ENCODE measurements at regions not wholly inside any gene's neighbourhood (a gene's known extent, or its start where the extent isn't known, plus 50 kb on each side); places are given as distances from the start of the nearest gene placed in this dataset.

DNA sequence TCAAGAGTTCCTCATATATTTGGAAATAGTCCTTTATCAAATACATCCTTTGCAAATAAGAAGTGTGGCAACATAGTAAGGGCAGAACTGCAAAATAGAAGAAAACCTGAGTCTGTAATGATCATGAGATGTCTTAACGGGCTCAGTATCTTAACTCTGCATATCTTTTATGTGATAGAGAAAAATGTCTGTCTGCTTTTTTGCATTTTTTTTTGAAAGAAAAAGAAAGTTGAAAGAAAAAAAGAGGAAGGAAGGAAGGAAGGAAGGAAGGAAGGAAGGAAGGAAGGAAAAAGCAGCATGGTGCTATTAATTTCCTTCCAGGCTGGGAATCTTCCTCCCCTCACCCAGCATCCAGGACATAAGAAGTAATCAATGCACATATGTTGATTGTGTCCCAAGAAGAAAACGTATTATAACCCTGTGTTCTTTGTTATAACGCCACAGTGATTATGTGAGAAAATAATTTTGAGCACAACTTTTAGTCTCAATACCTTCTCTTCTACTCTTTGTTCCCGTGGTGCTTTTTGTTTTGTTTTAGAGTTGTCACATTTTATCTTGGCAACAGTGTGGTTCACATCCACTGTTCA lies 58.7 kb upstream of the PCSK2 start:
- Histone ChIP-seq H2AFZ (ENCODE audit: low read depth, low read length) (no peak overlapping the region), H3K27ac (ENCODE audit: low read length) (no peak overlapping the region), H3K4me3 (ENCODE audit: low read length) (no peak overlapping the region), H3K4me2 (ENCODE audit: low read length) (no peak overlapping the region), H3K9ac (ENCODE audit: low read length) (no peak overlapping the region), H3F3A (ENCODE audit: insufficient read depth, low read length, poor library complexity, severe bottlenecking) (no peaks in the 10 kb centered on the region), H3K27me3 (ENCODE audit: insufficient read depth, low read depth, low read length) (no peaks in the 10 kb centered on the region), H3K79me2 (replicated peaks; ENCODE audit: insufficient read depth, low read length) (no peaks in the 10 kb centered on the region), H3K9me2 (ENCODE audit: insufficient read depth, low read length) (no peaks in the 10 kb centered on the region), H4K20me1 (ENCODE audit: insufficient read depth) (no peaks in the 10 kb centered on the region), H3K9me3 (ENCODE audit: low read length) (no peaks in the 10 kb centered on the region), H3K36me3 (ENCODE audit: insufficient read depth, low read length) (no peaks in the 10 kb centered on the region)
- no peak for TF ChIP-seq SMC3 (conservative IDR thresholded peaks at IDR 0.05; ENCODE audit: poor library complexity)
- no peak for TF ChIP-seq TAF1 (IDR thresholded peaks at IDR 0.05; ENCODE audit: low read depth)
- TF ChIP-seq, protein P1, sequence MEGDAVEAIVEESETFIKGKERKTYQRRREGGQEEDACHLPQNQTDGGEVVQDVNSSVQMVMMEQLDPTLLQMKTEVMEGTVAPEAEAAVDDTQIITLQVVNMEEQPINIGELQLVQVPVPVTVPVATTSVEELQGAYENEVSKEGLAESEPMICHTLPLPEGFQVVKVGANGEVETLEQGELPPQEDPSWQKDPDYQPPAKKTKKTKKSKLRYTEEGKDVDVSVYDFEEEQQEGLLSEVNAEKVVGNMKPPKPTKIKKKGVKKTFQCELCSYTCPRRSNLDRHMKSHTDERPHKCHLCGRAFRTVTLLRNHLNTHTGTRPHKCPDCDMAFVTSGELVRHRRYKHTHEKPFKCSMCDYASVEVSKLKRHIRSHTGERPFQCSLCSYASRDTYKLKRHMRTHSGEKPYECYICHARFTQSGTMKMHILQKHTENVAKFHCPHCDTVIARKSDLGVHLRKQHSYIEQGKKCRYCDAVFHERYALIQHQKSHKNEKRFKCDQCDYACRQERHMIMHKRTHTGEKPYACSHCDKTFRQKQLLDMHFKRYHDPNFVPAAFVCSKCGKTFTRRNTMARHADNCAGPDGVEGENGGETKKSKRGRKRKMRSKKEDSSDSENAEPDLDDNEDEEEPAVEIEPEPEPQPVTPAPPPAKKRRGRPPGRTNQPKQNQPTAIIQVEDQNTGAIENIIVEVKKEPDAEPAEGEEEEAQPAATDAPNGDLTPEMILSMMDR (IDR thresholded peaks at IDR 0.05; ENCODE audit: poor library complexity, severe bottlenecking) = no peak
- no peak for TF ChIP-seq POLR2AphosphoS5 (IDR thresholded peaks at IDR 0.05)
- no peak for TF ChIP-seq EZH2 (IDR thresholded peaks at IDR 0.05; ENCODE audit: borderline replicate concordance, insufficient read depth, low read length, poor library complexity, severe bottlenecking)
- no peak for TF ChIP-seq MXI1 (conservative IDR thresholded peaks at IDR 0.05; ENCODE audit: poor library complexity, severe bottlenecking)
- TF ChIP-seq RAD21 (conservative IDR thresholded peaks at IDR 0.05) = no peak
- TF ChIP-seq EP300 (conservative IDR thresholded peaks at IDR 0.05; ENCODE audit: poor library complexity, severe bottlenecking) = no peak
- TF ChIP-seq, protein P2, sequence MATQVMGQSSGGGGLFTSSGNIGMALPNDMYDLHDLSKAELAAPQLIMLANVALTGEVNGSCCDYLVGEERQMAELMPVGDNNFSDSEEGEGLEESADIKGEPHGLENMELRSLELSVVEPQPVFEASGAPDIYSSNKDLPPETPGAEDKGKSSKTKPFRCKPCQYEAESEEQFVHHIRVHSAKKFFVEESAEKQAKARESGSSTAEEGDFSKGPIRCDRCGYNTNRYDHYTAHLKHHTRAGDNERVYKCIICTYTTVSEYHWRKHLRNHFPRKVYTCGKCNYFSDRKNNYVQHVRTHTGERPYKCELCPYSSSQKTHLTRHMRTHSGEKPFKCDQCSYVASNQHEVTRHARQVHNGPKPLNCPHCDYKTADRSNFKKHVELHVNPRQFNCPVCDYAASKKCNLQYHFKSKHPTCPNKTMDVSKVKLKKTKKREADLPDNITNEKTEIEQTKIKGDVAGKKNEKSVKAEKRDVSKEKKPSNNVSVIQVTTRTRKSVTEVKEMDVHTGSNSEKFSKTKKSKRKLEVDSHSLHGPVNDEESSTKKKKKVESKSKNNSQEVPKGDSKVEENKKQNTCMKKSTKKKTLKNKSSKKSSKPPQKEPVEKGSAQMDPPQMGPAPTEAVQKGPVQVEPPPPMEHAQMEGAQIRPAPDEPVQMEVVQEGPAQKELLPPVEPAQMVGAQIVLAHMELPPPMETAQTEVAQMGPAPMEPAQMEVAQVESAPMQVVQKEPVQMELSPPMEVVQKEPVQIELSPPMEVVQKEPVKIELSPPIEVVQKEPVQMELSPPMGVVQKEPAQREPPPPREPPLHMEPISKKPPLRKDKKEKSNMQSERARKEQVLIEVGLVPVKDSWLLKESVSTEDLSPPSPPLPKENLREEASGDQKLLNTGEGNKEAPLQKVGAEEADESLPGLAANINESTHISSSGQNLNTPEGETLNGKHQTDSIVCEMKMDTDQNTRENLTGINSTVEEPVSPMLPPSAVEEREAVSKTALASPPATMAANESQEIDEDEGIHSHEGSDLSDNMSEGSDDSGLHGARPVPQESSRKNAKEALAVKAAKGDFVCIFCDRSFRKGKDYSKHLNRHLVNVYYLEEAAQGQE (IDR thresholded peaks at IDR 0.05; ENCODE audit: borderline replicate concordance) = no peak

DNA sequence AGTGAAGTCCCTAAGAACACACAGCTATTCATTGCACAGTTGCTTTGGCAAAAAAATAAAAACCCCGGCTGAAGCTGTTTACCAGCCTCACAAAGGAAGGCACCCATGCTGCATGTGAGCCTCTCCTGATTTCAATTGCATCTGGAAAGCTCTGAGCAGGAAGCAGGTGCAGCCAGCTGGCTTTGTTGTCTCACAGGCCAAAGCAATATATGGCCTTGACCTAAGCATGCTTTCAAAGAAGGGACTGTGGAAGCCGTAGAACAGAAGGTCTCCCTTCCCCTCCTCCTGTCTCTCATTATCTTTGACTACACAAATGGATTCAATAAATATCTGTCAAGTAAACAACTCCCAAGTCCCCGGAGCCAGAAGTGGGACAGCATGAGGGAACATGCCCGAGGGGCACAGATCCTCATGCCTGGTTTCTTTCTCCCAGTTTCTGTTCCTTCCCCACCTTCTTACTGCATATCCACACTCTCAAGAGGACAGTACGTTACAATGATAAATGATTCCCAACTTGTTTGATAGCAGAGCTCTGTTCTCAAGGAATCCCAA lies 57.2 kb upstream of the PCSK2 start:
- H2AFZ ChIP-seq (ENCODE audit: low read depth, low read length) = no peak overlapping the region
- no peaks in the 10 kb centered on the region for H3K36me3 ChIP-seq (ENCODE audit: insufficient read depth, low read length)
- H3K4me2 ChIP-seq (ENCODE audit: low read length) = no peak overlapping the region
- no peaks in the 10 kb centered on the region for H3K27me3 ChIP-seq (ENCODE audit: insufficient read depth, low read depth, low read length)
- no peak overlapping the region for H3K27ac ChIP-seq (ENCODE audit: low read length)
- H3K9me2 ChIP-seq (ENCODE audit: insufficient read depth, low read length) = no peaks in the 10 kb centered on the region
- no peak overlapping the region for H3K4me3 ChIP-seq (ENCODE audit: low read length)
- H3K9ac ChIP-seq (ENCODE audit: low read length) = no peak overlapping the region
- H3K79me2 ChIP-seq (replicated peaks; ENCODE audit: insufficient read depth, low read length) = no peaks in the 10 kb centered on the region
- H3F3A ChIP-seq (ENCODE audit: insufficient read depth, low read length, poor library complexity, severe bottlenecking) = no peaks in the 10 kb centered on the region
- no peaks in the 10 kb centered on the region for H4K20me1 ChIP-seq (ENCODE audit: insufficient read depth)
- no peak for TF ChIP-seq POLR2AphosphoS5 (IDR thresholded peaks at IDR 0.05)
- no peak for TF ChIP-seq EP300 (conservative IDR thresholded peaks at IDR 0.05; ENCODE audit: poor library complexity, severe bottlenecking)
- no peak for TF ChIP-seq EZH2 (IDR thresholded peaks at IDR 0.05; ENCODE audit: borderline replicate concordance, insufficient read depth, low read length, poor library complexity, severe bottlenecking)
- TF ChIP-seq MXI1 (conservative IDR thresholded peaks at IDR 0.05; ENCODE audit: poor library complexity, severe bottlenecking) = no peak
- TF ChIP-seq, protein P1 (IDR thresholded peaks at IDR 0.05; ENCODE audit: poor library complexity, severe bottlenecking) = no peak
- TF ChIP-seq RAD21 (conservative IDR thresholded peaks at IDR 0.05) = no peak
- no peak for TF ChIP-seq SMC3 (conservative IDR thresholded peaks at IDR 0.05; ENCODE audit: poor library complexity)
- TF ChIP-seq, protein P2 (IDR thresholded peaks at IDR 0.05; ENCODE audit: borderline replicate concordance) = no peak
- H3K9me3 ChIP-seq (ENCODE audit: low read length) = no peaks in the 10 kb centered on the region
